Stimulated activated CD4-positive, alpha-beta T cell treated with anti-CD3 and anti-CD28 coated beads, TNF-alpha, amount 100 ng/mL, for 1 hour (primary cell): ENCODE measurements at regions not wholly inside any gene's neighbourhood (a gene's known extent, or its start where the extent isn't known, plus 50 kb on each side); places are given as distances from the start of the nearest gene placed in this dataset.

Experiments used
- DNase-seq, 3 donors: peaks; one replicate each; pipeline ENCODE4 v3.0.0-alpha.2; 2020; ENCODE audit warnings: low read depth in 3 of 3, low spot score in 1 of 3

GRCh38 chr3:124395584-124396338 is 334.5 kb upstream of the UMPS start:
- DNase-seq, result no peak

GRCh38 chr3:124396339-124396950 is 333.8 kb upstream of the UMPS start:
- no peak for DNase-seq

- no peak for DNase-seq
Measured at GRCh38 chr3:124397088-124397487, 333.2 kb upstream of the UMPS start.

GRCh38 chr3:124398594-124398993 is 331.7 kb upstream of the UMPS start:
- no peak for DNase-seq

GRCh38 chr3:124401843-124402242 is 328.4 kb upstream of the UMPS start:
- no peak for DNase-seq

GRCh38 chr3:124402791-124403190 is 327.5 kb upstream of the UMPS start:
- no peak for DNase-seq

GRCh38 chr3:124404621-124405020 is 325.6 kb upstream of the UMPS start:
- no peak for DNase-seq

- no peak for DNase-seq
Measured at GRCh38 chr3:124407260-124407659, 323.0 kb upstream of the UMPS start.

GRCh38 chr3:124409650-124410275 is 320.5 kb upstream of the UMPS start:
- DNase-seq, result no peak

- DNase-seq, result no peak
Measured at GRCh38 chr3:124410471-124410870, 319.8 kb upstream of the UMPS start.

GRCh38 chr3:124411728-124412127 is 318.5 kb upstream of the UMPS start:
- no peak for DNase-seq

GRCh38 chr3:124412644-124413043 is 317.6 kb upstream of the UMPS start:
- no peak for DNase-seq

- DNase-seq, result no peak
Measured at GRCh38 chr3:124413393-124413792, 316.9 kb upstream of the UMPS start.

GRCh38 chr3:124413989-124414598 is 316.2 kb upstream of the UMPS start:
- DNase-seq, result no peak

- no peak for DNase-seq
Measured at GRCh38 chr3:124415446-124415960, 314.7 kb upstream of the UMPS start.

- no peak for DNase-seq
Measured at GRCh38 chr3:124419303-124419702, 310.9 kb upstream of the UMPS start.

GRCh38 chr3:124420392-124420791 is 309.9 kb upstream of the UMPS start:
- no peak for DNase-seq

GRCh38 chr3:124422805-124423204 is 307.4 kb upstream of the UMPS start:
- no peak for DNase-seq

- DNase-seq, result no peak
Measured at GRCh38 chr3:124424396-124424795, 305.9 kb upstream of the UMPS start.

- no peak for DNase-seq
Measured at GRCh38 chr3:124425972-124426371, 304.3 kb upstream of the UMPS start.

GRCh38 chr3:124428372-124429128 is 301.7 kb upstream of the UMPS start:
- no peak for DNase-seq
